GM19467 (cell line): ENCODE measurements at regions not wholly inside any gene's neighbourhood (a gene's known extent, or its start where the extent isn't known, plus 50 kb on each side); places are given as distances from the start of the nearest gene placed in this dataset.
"Not testable (repeated sequence)": the region's sequence is repeated elsewhere in the genome, so short reads cannot be mapped to it uniquely, and the experiment has no call there.

Source experiments
- ATAC-seq: cut with Tn5 transposase; IDR thresholded peaks from one replicate; pipeline ENCODE4 v1.9.1; 2021; ENCODE audit warnings: mild to moderate bottlenecking, moderate library complexity; ENCODE audit not compliant: unreplicated experiment

DNA sequence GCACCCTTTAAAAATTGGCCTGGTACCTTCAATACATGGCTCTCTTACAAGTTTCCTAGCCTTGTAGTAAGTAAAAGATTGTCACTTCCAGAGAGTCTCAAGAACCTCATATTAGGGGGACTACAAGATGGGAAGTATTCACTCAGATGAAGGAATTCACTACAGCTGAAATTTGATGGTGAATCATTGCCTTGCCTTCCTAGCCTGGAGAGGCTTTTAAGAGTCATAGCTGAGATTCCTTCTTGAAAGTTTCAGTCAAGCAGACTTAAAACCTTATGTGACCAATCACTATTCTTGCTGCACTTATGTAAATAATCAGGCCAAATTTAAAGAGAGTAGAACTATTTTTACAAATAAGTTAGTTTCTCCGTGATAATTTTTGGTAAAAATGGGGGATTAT, 451.6 kb downstream of the TRHDE start:
- no peak for ATAC-seq

DNA sequence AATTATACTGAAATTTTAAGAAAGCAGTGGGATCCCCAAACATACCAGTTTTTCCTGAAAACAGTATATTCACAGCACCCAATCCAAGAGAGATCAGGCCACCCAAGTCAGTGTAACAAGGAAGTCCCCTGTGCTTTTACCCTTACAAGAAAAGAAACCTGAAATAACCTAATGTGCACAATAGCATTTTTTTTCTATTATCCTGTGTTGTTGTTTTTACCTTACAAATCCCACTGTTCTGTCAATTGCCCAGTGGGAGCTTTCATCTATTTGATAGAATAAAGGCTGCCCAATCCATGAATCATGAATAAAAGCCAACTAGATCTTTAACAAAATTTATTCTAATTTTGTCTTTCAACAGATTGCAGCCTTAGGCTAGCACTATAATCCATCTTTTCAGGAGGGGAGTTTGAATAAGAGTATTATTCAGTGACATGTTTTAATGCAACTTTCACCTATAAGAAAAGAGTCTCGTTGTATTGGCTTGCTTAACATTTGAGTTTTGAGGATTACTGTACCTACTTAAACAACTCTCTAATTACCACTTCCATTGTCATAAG, 457.4 kb downstream of the TRHDE start:
- ATAC-seq, result no peak

DNA sequence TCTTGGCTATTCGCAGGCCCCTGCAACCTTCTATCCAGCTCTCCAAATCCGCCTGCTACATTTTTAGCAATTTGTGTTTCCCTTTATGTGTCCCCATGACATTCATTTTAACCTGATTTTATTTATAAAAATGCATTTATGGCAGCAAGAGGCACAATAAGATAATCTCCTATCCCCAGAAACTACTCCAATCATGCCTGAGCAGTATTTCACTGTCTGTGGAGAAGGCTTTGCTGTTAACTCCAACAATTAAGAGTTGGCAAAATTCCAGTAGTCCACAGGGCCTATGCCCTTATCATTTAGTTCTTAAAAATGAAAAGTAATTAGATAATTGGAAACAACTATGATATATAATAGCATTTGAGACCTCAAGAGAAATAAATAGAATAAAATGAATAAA, 462.4 kb downstream of the TRHDE start:
- ATAC-seq, result no peak

DNA sequence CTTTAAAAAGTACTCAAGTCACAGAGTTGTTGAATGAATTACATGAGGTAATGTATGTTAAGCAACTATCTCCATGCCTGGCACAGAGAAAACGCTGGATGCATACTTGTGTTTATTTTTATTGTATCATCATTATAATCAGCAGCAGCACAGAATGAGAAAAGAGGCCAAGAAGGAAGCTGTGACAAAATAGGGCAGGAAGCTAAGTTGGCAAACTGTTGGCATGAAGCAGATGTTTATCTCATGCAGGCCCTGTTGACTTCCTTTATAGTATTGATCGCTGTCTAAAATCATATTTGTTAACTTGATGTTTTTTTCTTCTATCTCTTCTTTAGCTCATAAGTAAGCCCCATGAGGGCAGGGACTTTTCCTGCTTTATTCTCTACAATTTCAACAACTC, 466.6 kb downstream of the TRHDE start:
- no peak for ATAC-seq

DNA sequence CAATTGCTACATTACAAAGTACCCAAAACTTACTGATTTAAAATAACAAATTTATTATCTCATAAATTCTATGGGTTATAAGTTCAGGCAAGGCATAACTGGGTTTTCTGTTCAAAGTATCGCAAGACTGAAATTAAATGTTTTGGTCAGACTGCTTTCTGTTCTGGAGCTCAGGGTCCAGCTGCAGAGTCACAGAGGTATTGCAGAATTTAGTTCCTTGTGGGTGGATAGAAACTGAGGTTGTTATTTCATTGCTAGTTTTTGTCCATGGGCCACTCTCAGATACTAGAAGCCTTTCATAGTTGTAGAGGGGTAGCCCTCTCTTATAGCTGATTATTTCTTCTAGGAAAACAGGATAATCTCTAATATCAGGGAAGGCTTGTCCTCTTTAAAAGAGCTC, 467.9 kb downstream of the TRHDE start:
- ATAC-seq, result no peak

DNA sequence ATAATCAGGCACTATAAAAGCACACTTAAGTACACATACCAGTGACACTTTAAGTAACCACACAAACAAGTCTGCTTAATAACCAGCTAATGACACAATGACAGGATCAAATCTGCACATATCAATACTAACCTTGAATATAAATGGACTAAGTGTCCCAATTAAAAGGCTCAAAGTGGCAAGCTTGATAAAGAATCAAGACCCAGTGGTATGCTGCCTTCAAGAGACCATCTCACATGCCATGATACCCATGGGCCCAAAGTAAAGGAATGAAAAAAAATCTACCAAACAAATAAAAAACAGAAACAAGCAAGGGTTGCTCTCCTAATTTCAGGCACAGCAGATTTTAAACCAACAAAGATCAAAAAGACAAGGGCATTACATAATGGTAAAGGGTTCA, 470.4 kb downstream of the TRHDE start:
- no peak for ATAC-seq

DNA sequence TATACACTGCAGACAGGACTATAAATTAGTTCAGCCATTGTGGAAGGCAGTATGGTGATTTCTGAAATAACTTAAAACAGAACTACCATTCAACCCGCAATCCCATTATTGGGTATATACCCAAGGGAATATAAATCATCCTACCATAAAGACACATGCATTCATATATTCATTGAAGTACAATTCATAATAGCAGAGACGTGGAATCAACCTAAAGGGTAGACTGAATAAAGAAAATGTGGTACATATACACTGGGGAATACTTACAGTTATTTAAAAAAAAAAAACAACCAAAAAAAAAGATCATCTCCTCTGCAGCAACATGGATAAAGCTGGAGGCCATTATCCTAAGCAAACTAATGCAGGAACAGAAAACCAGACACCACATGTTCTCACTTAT, 473.9 kb downstream of the TRHDE start:
- no peak for ATAC-seq

DNA sequence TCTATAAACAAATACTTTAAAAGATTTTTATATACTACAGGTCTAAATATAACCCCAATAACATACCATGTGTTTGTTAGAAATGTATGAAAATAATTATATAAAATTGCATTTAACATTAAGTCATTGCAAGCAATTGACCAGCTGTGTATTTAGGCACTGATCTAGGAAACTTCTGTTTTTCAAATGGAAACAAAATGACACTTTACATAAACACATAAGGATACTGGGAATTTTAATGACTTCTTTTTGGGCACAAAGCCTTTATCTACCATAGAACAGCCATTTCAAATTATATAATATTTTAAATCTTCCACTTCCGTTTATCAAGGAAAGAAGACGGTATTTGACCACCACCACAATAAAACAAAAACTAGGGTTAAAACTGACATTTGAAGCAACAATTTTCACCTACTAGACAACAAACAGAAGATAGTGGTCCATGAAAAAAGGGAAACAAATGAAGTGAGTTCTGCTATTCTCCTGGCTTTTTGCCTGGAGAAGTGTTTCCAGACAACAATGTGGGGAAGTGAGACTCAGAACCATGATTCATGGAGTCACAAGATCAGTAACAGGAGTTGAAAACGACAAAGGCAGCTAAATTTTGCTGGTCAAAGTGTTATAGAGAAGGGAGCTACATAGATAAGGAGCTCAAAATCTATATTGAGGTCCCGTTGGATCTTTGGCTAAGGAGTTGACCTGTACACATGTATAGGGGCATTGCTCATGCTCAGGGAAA, 475.1 kb downstream of the TRHDE start:
- no peak for ATAC-seq

DNA sequence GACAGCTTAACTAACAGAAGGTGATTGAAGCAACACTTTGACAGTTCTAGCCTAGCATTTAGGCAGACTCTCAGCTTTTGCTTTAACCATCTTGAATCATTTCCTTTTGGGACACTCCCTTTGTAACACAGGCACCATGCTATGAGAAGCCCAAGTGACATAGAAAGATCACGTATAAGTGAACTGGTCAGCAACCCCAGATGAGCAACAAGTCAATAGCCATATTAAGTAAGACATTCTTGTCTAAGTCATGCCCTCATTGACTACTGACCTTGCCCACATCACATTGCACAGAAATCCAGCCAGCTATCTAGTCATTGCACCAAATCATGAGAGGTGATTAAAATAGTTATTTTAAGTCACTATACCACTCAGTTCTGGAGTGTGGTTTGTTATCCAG, 476.8 kb downstream of the TRHDE start:
- no peak for ATAC-seq

DNA sequence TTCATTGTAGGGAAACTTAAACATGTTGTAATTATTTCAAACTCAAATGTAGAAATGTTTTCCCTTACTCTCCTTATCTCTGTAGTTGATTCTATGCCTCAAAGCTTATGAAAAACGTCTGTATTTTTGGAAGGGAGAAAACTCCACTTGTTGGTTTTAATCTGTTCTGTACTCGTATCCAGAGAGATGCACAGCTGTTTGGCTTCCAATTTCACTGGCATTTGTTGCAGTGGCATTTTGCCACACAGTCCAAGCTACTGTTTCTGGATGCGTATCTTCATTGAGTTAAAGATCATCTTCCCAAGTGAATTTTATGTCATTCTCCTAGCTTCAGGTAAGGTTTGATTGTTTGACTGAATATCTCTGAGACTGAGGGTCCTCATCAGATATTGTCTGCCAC, 481.4 kb downstream of the TRHDE start:
- ATAC-seq, result no peak

DNA sequence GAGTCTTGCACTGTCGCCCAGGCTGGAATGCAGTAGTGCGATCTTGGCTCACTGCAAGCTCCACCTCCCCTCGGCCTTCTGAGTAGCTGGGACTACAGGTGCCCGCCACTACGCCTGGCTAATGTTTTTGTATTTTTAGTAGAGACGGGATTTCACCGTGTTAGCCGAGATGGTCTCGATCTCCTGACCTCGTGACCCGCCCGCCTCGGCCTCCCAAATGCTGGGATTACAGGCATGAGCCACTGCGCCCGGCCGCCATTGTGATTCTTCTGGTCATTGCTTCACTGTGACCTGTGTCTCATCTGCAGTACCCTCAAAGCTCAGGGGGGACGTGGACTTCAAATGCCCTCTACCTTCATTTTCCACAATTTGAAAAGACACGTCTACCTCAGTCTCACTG, 481.9 kb downstream of the TRHDE start:
- ATAC-seq, result not testable (repeated sequence)

DNA sequence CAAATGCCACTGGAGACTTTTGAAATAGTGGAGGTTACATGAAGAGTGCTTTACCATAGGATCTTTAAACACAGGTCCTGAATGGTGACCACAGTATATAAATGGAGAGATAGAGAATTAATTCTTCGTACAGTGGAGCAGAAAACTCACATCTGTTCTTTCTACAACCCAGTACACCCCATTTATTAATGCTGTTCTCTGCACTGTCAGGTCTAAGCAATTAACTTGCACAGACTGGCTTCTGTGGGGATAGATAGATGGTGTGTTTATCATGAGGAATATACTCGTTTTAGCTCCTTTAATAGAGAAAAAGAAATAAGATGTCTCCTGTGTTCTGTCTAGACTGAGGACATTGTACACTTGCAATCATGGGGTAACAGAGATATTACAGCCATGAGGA, 494.3 kb downstream of the TRHDE start:
- no peak for ATAC-seq

DNA sequence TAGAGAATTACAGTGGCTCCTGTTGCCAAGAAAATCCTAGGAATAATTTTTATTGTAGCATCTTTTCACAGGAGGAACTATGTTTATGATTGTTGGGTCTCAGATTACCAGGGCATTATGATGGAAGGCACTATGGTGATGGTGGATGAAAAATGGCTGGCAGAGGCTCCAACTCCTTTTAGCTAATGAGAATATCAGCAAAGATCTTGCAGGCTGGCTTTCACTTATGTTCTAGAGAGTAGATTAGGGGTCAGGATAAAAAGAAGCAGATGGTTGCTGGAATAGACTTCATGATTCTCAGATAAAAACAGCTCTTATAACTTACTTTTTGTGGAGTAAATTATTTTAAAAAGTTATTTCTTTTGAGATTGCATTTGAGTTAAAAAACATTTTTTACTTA, 501.9 kb downstream of the TRHDE start:
- no peak for ATAC-seq

DNA sequence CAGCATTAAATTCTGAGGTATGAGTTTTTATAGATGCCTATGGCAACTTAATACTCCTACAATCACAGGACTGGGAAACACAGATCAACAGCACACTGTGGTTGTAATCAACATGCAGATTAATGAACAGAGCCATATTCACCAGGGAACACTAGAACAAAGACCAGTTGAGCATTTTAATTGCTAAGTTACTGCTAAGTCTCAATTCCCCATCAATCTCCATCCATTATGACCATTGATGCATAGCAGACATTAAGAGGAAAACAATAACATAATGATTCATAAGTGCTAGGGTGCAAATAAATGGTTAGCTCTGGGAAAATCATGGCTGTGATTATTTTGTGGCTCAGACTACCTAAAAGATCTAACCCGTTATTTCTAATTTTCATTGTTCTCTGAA, 505.6 kb downstream of the TRHDE start:
- no peak for ATAC-seq

DNA sequence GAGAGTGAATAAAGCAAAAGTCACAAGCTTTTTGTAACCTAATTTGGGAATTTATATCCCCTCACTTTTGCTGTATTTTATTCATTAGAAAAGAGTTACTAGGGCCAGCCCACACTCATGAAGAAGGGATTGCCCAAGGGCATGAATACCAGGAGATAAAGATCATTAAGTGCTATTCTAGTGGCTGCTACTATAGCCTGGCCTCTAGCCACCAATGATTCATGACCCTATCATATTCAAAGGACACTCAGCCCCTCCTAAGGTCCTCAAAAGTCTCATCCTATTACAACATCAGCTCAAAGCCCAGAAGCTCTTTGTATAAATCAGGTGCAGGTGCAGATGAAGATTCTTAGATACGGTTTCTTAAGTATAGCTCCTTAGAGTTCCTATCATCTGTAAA, 518.1 kb downstream of the TRHDE start:
- no peak for ATAC-seq

DNA sequence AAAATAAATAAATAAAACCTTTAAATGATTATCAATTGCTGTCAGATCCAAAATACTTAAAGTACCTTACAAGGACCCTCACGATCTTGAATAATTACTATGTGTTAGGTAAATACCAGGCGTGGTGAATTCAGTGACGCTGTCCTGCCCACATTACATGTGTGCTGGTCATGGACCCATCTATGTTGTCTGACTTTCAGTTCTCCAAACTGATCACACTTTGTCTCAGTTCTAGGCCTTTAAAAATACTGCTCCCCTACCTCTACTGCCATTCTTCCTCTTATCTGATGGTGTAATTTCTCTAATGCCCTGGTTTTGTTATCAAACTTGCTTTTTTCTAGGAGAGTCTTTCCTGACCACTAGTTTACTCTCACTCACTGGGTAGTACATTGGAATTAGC, 520.7 kb downstream of the TRHDE start:
- ATAC-seq, result no peak

DNA sequence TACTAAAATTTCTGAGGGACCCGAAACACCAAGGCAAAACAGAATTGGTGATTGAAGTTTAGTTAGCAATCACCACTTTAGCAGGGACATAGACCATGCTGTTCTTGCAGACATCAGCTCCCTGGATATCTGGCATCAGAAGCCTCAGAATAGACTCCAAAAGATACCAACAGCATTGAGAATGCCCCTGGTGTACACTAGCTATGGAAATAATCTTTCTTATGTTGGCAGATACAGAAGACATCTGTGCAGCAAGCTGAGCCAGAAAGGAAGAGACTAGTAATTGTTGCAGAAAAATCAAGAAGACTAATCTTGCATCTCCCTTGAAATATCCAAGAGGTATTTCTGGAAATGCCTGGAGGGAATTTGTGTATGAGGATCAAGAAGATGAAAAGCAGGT, 521.6 kb downstream of the TRHDE start:
- no peak for ATAC-seq

DNA sequence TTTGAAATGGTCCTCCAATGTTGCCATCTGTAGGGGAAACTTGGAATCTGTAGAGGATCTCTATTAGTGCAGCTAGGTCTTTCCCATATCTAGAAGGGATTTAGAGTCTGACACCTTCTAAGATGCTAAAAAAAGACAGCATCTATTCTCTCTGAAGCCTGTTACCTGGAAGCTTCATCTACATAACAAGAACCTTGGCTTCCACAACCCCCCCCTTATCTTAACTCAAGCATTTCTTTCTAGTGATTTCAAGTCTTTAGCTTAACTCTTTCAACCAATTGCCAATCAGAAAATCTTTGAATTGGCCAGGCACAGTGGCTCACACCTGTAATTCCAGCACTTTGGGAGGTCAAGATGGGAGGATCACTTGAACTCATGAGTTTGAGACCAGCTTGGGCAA, 543.3 kb downstream of the TRHDE start:
- ATAC-seq, result no peak

DNA sequence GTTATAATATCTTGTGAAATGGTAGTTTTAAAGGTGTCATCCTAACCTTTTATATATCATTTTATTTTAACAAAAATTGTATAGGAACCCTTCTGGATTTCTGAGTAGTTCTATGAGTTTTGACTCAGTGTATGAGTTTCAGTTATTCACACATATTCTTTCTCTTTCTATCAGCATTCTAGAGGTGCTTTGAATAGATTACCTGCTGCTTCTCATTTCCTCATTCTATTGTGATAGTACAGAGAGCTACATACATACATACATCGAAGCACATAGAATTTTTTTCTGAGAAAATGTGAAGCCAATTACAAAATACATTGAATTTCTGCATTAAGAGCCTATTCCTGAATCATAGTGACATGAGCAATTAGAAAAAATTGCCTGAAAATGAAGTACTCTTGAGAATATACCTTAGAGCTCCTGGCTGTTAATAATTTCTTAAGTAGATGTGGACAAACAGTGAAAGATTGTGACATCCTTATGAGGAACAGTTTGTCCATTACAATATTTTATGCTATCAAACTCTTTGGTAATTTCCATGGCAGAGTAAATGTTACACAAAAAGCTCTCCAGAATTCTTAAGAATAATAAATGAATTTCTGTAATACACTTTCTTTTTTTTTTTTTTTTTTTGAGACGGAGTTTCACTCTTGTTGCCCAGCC, 556.6 kb downstream of the TRHDE start:
- ATAC-seq, result no peak

DNA sequence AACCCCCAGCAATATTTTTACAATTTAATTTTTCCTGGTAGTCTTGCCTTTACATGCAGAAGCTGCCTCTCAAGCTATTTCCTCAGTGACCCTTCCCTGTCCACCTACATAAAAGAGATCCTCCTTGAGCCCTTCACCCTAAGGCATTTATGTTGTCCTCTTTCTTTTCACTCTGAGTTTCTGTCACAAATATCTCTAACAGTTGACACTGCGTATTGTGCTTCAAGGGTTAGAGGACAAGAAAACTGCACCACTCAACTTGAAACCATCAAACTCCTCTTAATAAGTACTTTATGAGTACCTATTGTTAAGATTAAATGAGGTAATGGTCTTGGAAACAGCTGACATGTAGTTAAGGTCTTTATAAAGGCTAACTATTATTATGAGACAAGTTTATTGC, 557.7 kb downstream of the TRHDE start:
- ATAC-seq, result no peak

DNA sequence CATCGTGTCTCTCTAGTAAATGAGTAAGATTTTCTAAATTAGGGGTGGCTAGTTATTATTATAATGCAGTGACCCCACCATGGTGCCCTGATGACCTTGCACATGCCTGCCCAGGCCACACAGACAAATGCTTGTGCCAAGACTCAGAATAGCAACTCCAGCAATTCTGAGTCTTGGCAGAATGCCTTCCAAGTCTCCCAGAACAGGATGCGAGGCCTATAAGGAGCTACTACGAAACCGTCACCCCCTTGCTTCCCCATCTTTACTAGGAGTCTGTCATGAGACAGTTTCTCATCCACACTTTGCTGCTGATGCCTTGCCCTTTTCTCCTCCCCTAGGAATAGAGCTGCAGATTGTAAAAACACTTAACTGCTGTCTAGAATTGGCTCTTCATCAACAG, 559.9 kb downstream of the TRHDE start:
- no peak for ATAC-seq

DNA sequence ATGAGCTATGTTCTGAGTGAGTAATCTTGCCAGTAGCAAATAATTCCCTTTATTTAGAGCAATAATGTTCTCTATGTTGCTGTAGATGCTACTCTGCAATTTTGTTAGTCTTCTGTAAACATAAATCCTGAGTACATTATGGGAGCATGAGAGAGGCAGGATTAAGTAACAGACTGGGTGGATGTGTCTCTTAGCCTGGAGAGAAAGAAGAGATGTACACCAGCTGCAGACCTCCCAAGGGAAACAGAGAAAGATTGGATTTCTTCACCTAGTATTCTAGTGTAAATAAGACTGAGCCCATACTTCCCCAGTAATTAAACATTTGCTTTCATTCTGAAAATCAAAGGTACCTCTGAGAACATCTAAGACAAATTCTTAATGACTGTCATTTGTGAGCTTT, 564.0 kb downstream of the TRHDE start:
- ATAC-seq, result no peak

DNA sequence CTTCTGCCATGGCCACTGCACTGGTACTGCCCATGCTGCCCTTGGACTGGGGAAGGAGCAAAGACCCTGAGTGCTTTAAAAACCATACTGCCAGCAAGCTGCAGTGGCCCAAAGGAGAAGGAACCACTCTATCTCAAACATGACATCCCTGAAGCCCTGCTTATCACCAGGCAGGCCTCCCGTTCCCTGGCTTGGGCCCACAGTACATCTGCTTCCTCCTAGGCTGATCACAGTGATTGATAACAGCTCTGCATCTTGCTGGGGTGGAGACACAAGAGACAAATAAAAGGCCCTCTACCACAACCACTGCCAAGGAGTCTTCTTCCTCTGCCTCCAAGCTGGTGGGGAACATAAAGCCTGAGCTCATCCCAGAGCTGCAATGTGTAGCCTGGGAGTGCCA, 567.5 kb downstream of the TRHDE start:
- no peak for ATAC-seq
